ENCODE measurements at regions not wholly inside any gene's neighbourhood (a gene's known extent, or its start where the extent isn't known, plus 50 kb on each side); places are given as distances from the start of the nearest gene placed in this dataset.

DNA sequence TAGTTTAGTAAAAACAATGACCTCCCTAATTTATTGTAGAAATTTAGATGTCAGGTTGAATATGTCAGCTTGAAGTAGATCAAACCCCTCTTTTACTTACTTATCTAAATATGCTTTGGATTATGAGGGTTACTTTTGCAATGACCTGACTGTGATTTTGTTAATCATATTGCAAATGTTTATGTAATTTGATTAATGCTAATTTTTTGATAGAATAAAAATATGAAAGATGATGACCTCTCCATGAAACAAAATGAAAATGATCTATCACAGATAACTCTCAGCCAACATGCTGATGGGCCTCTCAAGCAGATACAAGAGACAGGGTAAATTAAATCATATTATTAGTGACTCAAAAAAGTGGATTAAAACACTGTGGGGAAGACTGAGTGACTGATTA lies 131.0 kb downstream of the CEP57L1 start (continued):
- TF ChIP-seq, protein P1, sequence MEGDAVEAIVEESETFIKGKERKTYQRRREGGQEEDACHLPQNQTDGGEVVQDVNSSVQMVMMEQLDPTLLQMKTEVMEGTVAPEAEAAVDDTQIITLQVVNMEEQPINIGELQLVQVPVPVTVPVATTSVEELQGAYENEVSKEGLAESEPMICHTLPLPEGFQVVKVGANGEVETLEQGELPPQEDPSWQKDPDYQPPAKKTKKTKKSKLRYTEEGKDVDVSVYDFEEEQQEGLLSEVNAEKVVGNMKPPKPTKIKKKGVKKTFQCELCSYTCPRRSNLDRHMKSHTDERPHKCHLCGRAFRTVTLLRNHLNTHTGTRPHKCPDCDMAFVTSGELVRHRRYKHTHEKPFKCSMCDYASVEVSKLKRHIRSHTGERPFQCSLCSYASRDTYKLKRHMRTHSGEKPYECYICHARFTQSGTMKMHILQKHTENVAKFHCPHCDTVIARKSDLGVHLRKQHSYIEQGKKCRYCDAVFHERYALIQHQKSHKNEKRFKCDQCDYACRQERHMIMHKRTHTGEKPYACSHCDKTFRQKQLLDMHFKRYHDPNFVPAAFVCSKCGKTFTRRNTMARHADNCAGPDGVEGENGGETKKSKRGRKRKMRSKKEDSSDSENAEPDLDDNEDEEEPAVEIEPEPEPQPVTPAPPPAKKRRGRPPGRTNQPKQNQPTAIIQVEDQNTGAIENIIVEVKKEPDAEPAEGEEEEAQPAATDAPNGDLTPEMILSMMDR (conservative IDR thresholded peaks at IDR 0.05; ENCODE audit: low read depth in 2 of 2): no peak
- no peak for TF ChIP-seq EZH2phosphoT487 (IDR thresholded peaks at IDR 0.05; ENCODE audit: unreplicated experiment)
- TF ChIP-seq EZH2 (IDR thresholded peaks at IDR 0.05; ENCODE audit: low read depth, unreplicated experiment): no peak
- no peak for TF ChIP-seq NANOG (IDR thresholded peaks at IDR 0.05; ENCODE audit: borderline replicate concordance)
- TF ChIP-seq ZNF331 (CRISPR knock-in tag; IDR thresholded peaks at IDR 0.05; ENCODE audit: low read depth): no peak
- TF ChIP-seq ZNF114 (CRISPR knock-in tag; IDR thresholded peaks at IDR 0.05): no peak
- TF ChIP-seq, protein P2, sequence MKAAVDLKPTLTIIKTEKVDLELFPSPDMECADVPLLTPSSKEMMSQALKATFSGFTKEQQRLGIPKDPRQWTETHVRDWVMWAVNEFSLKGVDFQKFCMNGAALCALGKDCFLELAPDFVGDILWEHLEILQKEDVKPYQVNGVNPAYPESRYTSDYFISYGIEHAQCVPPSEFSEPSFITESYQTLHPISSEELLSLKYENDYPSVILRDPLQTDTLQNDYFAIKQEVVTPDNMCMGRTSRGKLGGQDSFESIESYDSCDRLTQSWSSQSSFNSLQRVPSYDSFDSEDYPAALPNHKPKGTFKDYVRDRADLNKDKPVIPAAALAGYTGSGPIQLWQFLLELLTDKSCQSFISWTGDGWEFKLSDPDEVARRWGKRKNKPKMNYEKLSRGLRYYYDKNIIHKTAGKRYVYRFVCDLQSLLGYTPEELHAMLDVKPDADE (IDR thresholded peaks at IDR 0.05): no peak
- TF ChIP-seq POLR2AphosphoS5 (IDR thresholded peaks at IDR 0.05; ENCODE audit: low read depth): no peak
- TF ChIP-seq JUNB (IDR thresholded peaks at IDR 0.05; ENCODE audit: unreplicated experiment): no peak
- TF ChIP-seq STAT1 (IDR thresholded peaks at IDR 0.05; ENCODE audit: unreplicated experiment): no peak
- TF ChIP-seq CREB1 (CRISPR knock-in tag; IDR thresholded peaks at IDR 0.05; ENCODE audit: low read depth): no peak

DNA sequence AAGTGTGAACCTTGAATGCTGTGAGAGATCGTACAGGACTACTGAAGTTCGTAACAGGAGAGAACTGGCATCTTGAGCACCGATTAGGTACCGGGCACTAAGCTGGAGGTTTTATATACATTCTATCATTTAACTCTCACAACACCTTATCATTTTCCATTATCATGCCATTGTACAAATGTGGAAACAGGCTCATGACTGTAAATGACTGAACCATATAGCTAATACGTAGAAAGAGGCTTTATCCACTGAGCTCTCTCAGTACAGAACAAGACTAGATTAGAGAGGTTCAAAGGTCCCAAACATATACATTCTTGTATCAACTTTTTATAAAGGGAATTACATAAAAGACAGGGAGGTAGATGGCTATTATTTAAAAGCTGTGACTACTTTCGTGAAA lies 130.6 kb downstream of the CEP57L1 start:
- Histone ChIP-seq H3K27me3 (ENCODE audit: insufficient read depth) (no peaks in the 10 kb centered on the region), H3K36me3 (ENCODE audit: insufficient read depth) (no peaks in the 10 kb centered on the region), H3K4me3 (no peak overlapping the region), H3K9me2 (ENCODE audit: insufficient read depth) (no peaks in the 10 kb centered on the region), H3F3A (replicated peaks; ENCODE audit: low read depth) (no peaks in the 10 kb centered on the region), H3K4me2 (no peak overlapping the region), H3K79me2 (replicated peaks; ENCODE audit: insufficient read depth) (no peaks in the 10 kb centered on the region), H4K20me1 (replicated peaks; ENCODE audit: insufficient read depth) (no peaks in the 10 kb centered on the region), H3K27ac (ENCODE audit: low read depth) (no peak overlapping the region), H3K4me1 (ENCODE audit: insufficient read depth) (no peaks in the 10 kb centered on the region), H2AFZ (no peak overlapping the region)
- Mint-ChIP-seq H3K36me3 (ENCODE audit: low read depth) (no peaks in the 10 kb centered on the region), H3K27me3 (ENCODE audit: insufficient read depth, low read depth, poor library complexity) (no peaks in the 10 kb centered on the region), H3K4me1 (peaks cover 2% of the 10 kb centered on the region; the same call in 1 of the 3 replicates), H3K4me3 (no peak overlapping the region), H3K27ac (no peak overlapping the region), H3K9me3 (no peaks in the 10 kb centered on the region)
- DNase-seq (ENCODE audit: low spot score) (no peak), ATAC-seq (no peak)
- TF ChIP-seq ZNF462 (CRISPR knock-in tag; IDR thresholded peaks at IDR 0.05): no peak
- TF ChIP-seq JUNB (IDR thresholded peaks at IDR 0.05; ENCODE audit: unreplicated experiment): no peak
- TF ChIP-seq, protein P1 (conservative IDR thresholded peaks at IDR 0.05; ENCODE audit: low read depth in 2 of 2): no peak
- TF ChIP-seq CREB1 (CRISPR knock-in tag; IDR thresholded peaks at IDR 0.05; ENCODE audit: low read depth): no peak
- no peak for TF ChIP-seq ZNF331 (CRISPR knock-in tag; IDR thresholded peaks at IDR 0.05; ENCODE audit: low read depth)
- TF ChIP-seq ZNF114 (CRISPR knock-in tag; IDR thresholded peaks at IDR 0.05): no peak
- no peak for TF ChIP-seq POLR2AphosphoS5 (IDR thresholded peaks at IDR 0.05; ENCODE audit: low read depth)
